HG03439 (cell line): ENCODE measurements at regions not wholly inside any gene's neighbourhood (a gene's known extent, or its start where the extent isn't known, plus 50 kb on each side); places are given as distances from the start of the nearest gene placed in this dataset.

Experiments used
- ATAC-seq: cut with Tn5 transposase; IDR thresholded peaks from one replicate; pipeline ENCODE4 v1.9.1; 2021; ENCODE audit warnings: mild to moderate bottlenecking, moderate library complexity; ENCODE audit not compliant: unreplicated experiment

GRCh38 chr3:189041482-189042090 is 130.2 kb upstream of the TPRG1 start:
- ATAC-seq: peak; percentile 98

- ATAC-seq: no peak
These were observed 128.9 kb upstream of the TPRG1 start for GRCh38 chr3:189042832-189043231.

GRCh38 chr3:189049458-189050236 is 122.1 kb upstream of the TPRG1 start:
- no peak for ATAC-seq

- no peak for ATAC-seq
These were observed 118.4 kb upstream of the TPRG1 start for GRCh38 chr3:189053322-189053721.

- ATAC-seq: no peak
These were observed 115.0 kb upstream of the TPRG1 start for GRCh38 chr3:189056646-189057335.

- no peak for ATAC-seq
These were observed 114.4 kb upstream of the TPRG1 start for GRCh38 chr3:189057369-189057768.

- ATAC-seq: no peak
These were observed 113.7 kb upstream of the TPRG1 start for GRCh38 chr3:189058071-189058470.

- no peak for ATAC-seq
These were observed 100.8 kb upstream of the TPRG1 start for GRCh38 chr3:189070965-189071364.

GRCh38 chr3:189071446-189071845 is 100.3 kb upstream of the TPRG1 start:
- ATAC-seq: peak; percentile 76

- ATAC-seq: no peak
These were observed 95.3 kb upstream of the TPRG1 start for GRCh38 chr3:189076449-189076848.

GRCh38 chr3:189080745-189081144 is 91.0 kb upstream of the TPRG1 start:
- ATAC-seq: no peak

GRCh38 chr3:189082666-189083427 is 88.9 kb upstream of the TPRG1 start:
- no peak for ATAC-seq

- no peak for ATAC-seq
These were observed 87.2 kb upstream of the TPRG1 start for GRCh38 chr3:189084620-189085019.

GRCh38 chr3:189092547-189092946 is 79.2 kb upstream of the TPRG1 start:
- ATAC-seq: no peak

- no peak for ATAC-seq
These were observed 77.2 kb upstream of the TPRG1 start for GRCh38 chr3:189094539-189094938.

- no peak for ATAC-seq
These were observed 75.7 kb upstream of the TPRG1 start for GRCh38 chr3:189096092-189096491.

GRCh38 chr3:189099031-189099471 is 72.7 kb upstream of the TPRG1 start:
- ATAC-seq: no peak

- ATAC-seq: no peak
These were observed 72.1 kb upstream of the TPRG1 start for GRCh38 chr3:189099505-189100290.

- no peak for ATAC-seq
These were observed 70.9 kb upstream of the TPRG1 start for GRCh38 chr3:189100866-189101265.

- ATAC-seq: no peak
These were observed 70.2 kb upstream of the TPRG1 start for GRCh38 chr3:189101594-189101993.
